SW480 (cell line): ENCODE measurements at regions not wholly inside any gene's neighbourhood (a gene's known extent, or its start where the extent isn't known, plus 50 kb on each side); places are given as distances from the start of the nearest gene placed in this dataset.

Source experiments
- DNase-seq: peaks from one replicate; pipeline ENCODE4 v3.0.0-alpha.2; 2016; ENCODE audit warnings: low spot score

DNA sequence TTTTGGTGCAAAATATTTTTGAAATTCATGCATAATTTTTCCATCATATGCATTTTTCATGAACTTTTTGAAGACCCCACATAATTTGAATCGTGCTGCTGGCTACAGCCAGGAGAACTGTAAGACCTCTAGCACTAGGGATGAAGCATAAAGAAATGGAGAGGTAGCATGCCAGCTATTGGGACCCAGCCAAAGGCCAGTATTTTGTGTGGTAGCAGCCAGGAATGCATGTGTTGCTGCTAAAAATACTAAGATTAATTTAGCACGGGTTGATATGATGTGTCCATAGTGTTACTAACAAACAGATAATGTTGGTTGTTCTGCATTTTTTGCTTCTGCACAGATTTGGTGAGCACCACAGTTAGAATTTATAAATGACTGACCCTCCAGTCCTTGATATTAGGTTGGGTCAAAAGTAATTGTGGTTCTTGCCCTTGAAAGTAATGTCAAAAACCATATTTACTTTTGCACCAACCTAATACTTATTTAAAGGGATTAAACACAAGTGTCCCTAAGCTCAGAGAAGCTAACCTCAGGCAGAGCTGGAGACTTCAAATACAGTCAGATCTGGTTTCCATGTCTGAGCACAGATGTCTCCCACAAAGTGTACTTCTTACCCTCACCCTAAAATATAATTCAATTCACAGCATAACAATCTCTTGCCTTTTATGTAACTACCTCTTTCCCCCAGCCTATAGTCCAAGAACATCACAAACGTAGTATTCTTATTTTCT lies 54.1 kb upstream of the NPSR1 start:
- DNase-seq: no peak
